Ishikawa (cell line): ENCODE measurements at regions not wholly inside any gene's neighbourhood (a gene's known extent, or its start where the extent isn't known, plus 50 kb on each side); places are given as distances from the start of the nearest gene placed in this dataset.

ENCODE experiments used
- CEBPB ChIP-seq: IDR thresholded peaks from 2 replicates; pipeline ENCODE4 v1.6.1; 2012
- CREB1 ChIP-seq: IDR thresholded peaks from 2 replicates; pipeline ENCODE4 v1.6.1; 2012; ENCODE audit warnings: low read depth
- EGR1 ChIP-seq: IDR thresholded peaks from 2 replicates; pipeline ENCODE4 v1.6.1; 2012
- EP300 ChIP-seq: IDR thresholded peaks from 2 replicates; pipeline ENCODE4 v1.6.1; 2012; ENCODE audit warnings: borderline replicate concordance
- MAX ChIP-seq: IDR thresholded peaks from 2 replicates; pipeline ENCODE4 v1.6.1; 2012
- NFIC ChIP-seq: IDR thresholded peaks from 2 replicates; pipeline ENCODE4 v1.6.1; 2012
- RAD21 ChIP-seq: IDR thresholded peaks from 2 replicates; pipeline ENCODE4 v1.6.1; 2012; ENCODE audit warnings: low read depth
- REST ChIP-seq: IDR thresholded peaks from 2 replicates; pipeline ENCODE4 v1.6.1; 2012; ENCODE audit warnings: low read depth, mild to moderate bottlenecking
- TAF1 ChIP-seq: IDR thresholded peaks from 2 replicates; pipeline ENCODE4 v1.6.1; 2012; ENCODE audit warnings: low read depth, mild to moderate bottlenecking
- TEAD4 ChIP-seq: IDR thresholded peaks from 2 replicates; pipeline ENCODE4 v1.6.1; 2012
- YY1 ChIP-seq: IDR thresholded peaks from 2 replicates; pipeline ENCODE4 v1.6.1; 2012; ENCODE audit warnings: low read depth
- ZBTB7A ChIP-seq: IDR thresholded peaks from 2 replicates; pipeline ENCODE4 v1.6.1; 2012; ENCODE audit warnings: low read depth
- TF ChIP-seq, protein P1 (sequence below): IDR thresholded peaks from 2 replicates; pipeline ENCODE4 v1.6.1; 2012

DNA sequence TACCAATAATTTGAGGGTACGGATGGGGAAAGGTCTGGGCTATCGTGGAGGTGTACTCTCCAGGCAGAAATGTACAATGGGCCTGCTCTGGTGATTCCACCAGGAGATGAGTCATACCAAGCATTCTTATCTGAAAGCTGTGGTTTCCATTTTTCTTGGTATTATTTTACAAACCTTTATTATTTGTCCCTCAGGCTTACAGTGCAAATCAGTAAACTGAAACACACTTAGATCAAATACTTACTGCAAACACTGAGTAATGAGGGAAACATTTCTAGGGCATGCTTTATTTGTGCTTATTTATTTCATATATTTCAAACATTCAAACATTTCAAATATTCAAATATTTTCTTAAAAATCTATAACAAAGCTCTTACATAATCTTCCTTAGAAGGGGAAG is 319.8 kb downstream of the RND3 start:
- TF ChIP-seq ZBTB7A (no peak), MAX (no peak), YY1 (no peak), EP300 (no peak), EGR1 (no peak), REST (no peak), TAF1 (no peak), NFIC (no peak), CREB1 (no peak), CEBPB (no peak), RAD21 (no peak), TEAD4 (no peak)
- TF ChIP-seq, protein P1, sequence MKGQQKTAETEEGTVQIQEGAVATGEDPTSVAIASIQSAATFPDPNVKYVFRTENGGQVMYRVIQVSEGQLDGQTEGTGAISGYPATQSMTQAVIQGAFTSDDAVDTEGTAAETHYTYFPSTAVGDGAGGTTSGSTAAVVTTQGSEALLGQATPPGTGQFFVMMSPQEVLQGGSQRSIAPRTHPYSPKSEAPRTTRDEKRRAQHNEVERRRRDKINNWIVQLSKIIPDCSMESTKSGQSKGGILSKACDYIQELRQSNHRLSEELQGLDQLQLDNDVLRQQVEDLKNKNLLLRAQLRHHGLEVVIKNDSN: no peak
